Neural cell (in vitro differentiated cells): ENCODE measurements at regions not wholly inside any gene's neighbourhood (a gene's known extent, or its start where the extent isn't known, plus 50 kb on each side); places are given as distances from the start of the nearest gene placed in this dataset.

Experiments
- H2AFZ ChIP-seq: fragments of 200-600, 300-800 bp; sonication (generic), shearing (Covaris generic); 2 replicates; pipeline ENCODE4 v1.6.0; 2014; ENCODE audit warnings: low read depth, mild to moderate bottlenecking, antibody characterized with exemption, low read length, moderate library complexity
- H3F3A ChIP-seq: fragments of 200-600 bp; shearing (Covaris generic); 2 replicates; pipeline ENCODE4 v1.6.1; 2016; ENCODE audit warnings: mild to moderate bottlenecking, moderate library complexity, mixed read lengths, antibody characterized with exemption, low read length; ENCODE audit not compliant: insufficient read depth, poor library complexity, severe bottlenecking
- H3K27ac ChIP-seq: fragments of 200-600, 300-800 bp; sonication (generic), shearing (Covaris generic); 2 replicates; pipeline ENCODE4 v1.5.1; 2014; ENCODE audit warnings: mild to moderate bottlenecking, low read length, moderate library complexity
- H3K27me3 ChIP-seq: fragments of 300-800, 200-600 bp; sonication (generic), shearing (Covaris generic); 2 replicates; pipeline ENCODE4 v1.6.0; 2014; ENCODE audit warnings: mild to moderate bottlenecking, low read depth, low read length, moderate library complexity; ENCODE audit not compliant: insufficient read depth
- H3K36me3 ChIP-seq: fragments of 300-800, 200-600 bp; sonication (generic), shearing (Covaris generic); 2 replicates; pipeline ENCODE4 v1.5.1; 2014; ENCODE audit warnings: mild to moderate bottlenecking, antibody characterized with exemption, low read length, moderate library complexity; ENCODE audit not compliant: insufficient read depth
- H3K4me2 ChIP-seq: fragments of 300-800, 200-600 bp; sonication (generic), shearing (Covaris generic); 2 replicates; pipeline ENCODE4 v1.6.0; 2014; ENCODE audit warnings: mild to moderate bottlenecking, low read length
- H3K4me3 ChIP-seq: fragments of 300-800, 200-600 bp; sonication (generic), shearing (Covaris generic); 2 replicates; pipeline ENCODE4 v1.5.1; 2014; ENCODE audit warnings: mild to moderate bottlenecking, low read length, moderate library complexity
- H3K79me2 ChIP-seq: fragments of 200-600 bp; shearing (Covaris generic); replicated peaks from 2 replicates; pipeline ENCODE4 v1.6.0; 2014; ENCODE audit warnings: mild to moderate bottlenecking, low read length, moderate library complexity; ENCODE audit not compliant: insufficient read depth
- H3K9ac ChIP-seq: fragments of 300-800, 200-600 bp; sonication (generic), shearing (Covaris generic); 2 replicates; pipeline ENCODE4 v1.6.1; 2016; ENCODE audit warnings: mild to moderate bottlenecking, low read length, mixed read lengths
- H3K9me2 ChIP-seq: fragments of 200-600 bp; shearing (Covaris generic); 2 replicates; pipeline ENCODE4 v1.6.1; 2016; ENCODE audit warnings: mild to moderate bottlenecking, low read length, mixed read lengths; ENCODE audit not compliant: insufficient read depth
- H3K9me3 ChIP-seq: fragments of 200-600, 300-800 bp; sonication (generic), shearing (Covaris generic); 2 replicates; pipeline ENCODE4 v1.6.1; 2016; ENCODE audit warnings: mild to moderate bottlenecking, mixed run types, low read length, moderate library complexity, mixed read lengths
- H4K20me1 ChIP-seq: fragments of 200-600 bp; shearing (Covaris generic); 2 replicates; pipeline ENCODE4 v1.6.1; 2016; ENCODE audit warnings: mild to moderate bottlenecking, mixed run types; ENCODE audit not compliant: insufficient read depth
- CTCF ChIP-seq: fragments of 450-650 bp; IDR thresholded peaks from 2 replicates; pipeline ENCODE4 v1.5.1; 2014; ENCODE audit warnings: antibody characterized with exemption, mild to moderate bottlenecking, moderate library complexity; ENCODE audit not compliant: poor library complexity, severe bottlenecking
- EP300 ChIP-seq: fragments of 450-650 bp; conservative IDR thresholded peaks from 2 replicates; pipeline ENCODE4 v1.6.1; 2014; ENCODE audit warnings: antibody characterized with exemption, mild to moderate bottlenecking, moderate library complexity; ENCODE audit not compliant: poor library complexity, severe bottlenecking
- EZH2 ChIP-seq: fragments of 200-600, 300-800 bp; shearing (Covaris generic), sonication (generic); IDR thresholded peaks from 2 replicates; pipeline ENCODE4 v1.6.1; 2014; ENCODE audit warnings: antibody characterized with exemption, low read length, borderline replicate concordance, mild to moderate bottlenecking; ENCODE audit not compliant: insufficient read depth, poor library complexity, severe bottlenecking
- MXI1 ChIP-seq: fragments of 450-650 bp; conservative IDR thresholded peaks from 2 replicates; pipeline ENCODE4 v1.6.1; 2014; ENCODE audit warnings: antibody characterized with exemption, mild to moderate bottlenecking; ENCODE audit not compliant: poor library complexity, severe bottlenecking
- POLR2AphosphoS5 ChIP-seq: IDR thresholded peaks from 2 replicates; pipeline ENCODE4 v1.6.1; 2012
- RAD21 ChIP-seq: fragments of 450-650 bp; conservative IDR thresholded peaks from 2 replicates; pipeline ENCODE4 v1.6.1; 2014; ENCODE audit warnings: antibody characterized with exemption, mild to moderate bottlenecking, moderate library complexity
- REST ChIP-seq: IDR thresholded peaks from 2 replicates; pipeline ENCODE4 v1.6.1; 2012; ENCODE audit warnings: borderline replicate concordance
- SMC3 ChIP-seq: fragments of 450-650 bp; conservative IDR thresholded peaks from 2 replicates; pipeline ENCODE4 v1.6.1; 2014; ENCODE audit warnings: antibody characterized with exemption, mild to moderate bottlenecking, moderate library complexity; ENCODE audit not compliant: poor library complexity
- TAF1 ChIP-seq: IDR thresholded peaks from 2 replicates; pipeline ENCODE4 v1.6.1; 2012; ENCODE audit warnings: low read depth

- H4K20me1 ChIP-seq = no peaks in the 10 kb centered on the region
- TF ChIP-seq RAD21 = no peak
- H3K36me3 ChIP-seq = no peaks in the 10 kb centered on the region
- no peaks in the 10 kb centered on the region for H3K9me3 ChIP-seq
- H3K4me3 ChIP-seq = no peak overlapping the region
- no peaks in the 10 kb centered on the region for H3K27me3 ChIP-seq
- H3K9me2 ChIP-seq = no peaks in the 10 kb centered on the region
- no peak overlapping the region for H3K9ac ChIP-seq
- H2AFZ ChIP-seq = no peak overlapping the region
- H3K27ac ChIP-seq = no peak overlapping the region
- no peaks in the 10 kb centered on the region for H3K79me2 ChIP-seq
- no peak overlapping the region for H3K4me2 ChIP-seq
- H3F3A ChIP-seq = no peaks in the 10 kb centered on the region
These were observed 154.8 kb upstream of the ZFP42 start for GRCh38 chr4:187840814-187841213.

- Histone ChIP-seq H3K9me2 (no peaks in the 10 kb centered on the region), H3K4me2 (no peak overlapping the region), H3K9me3 (no peaks in the 10 kb centered on the region), H3K27ac (no peak overlapping the region), H4K20me1 (no peaks in the 10 kb centered on the region), H2AFZ (no peak overlapping the region), H3K36me3 (no peaks in the 10 kb centered on the region), H3K4me3 (no peak overlapping the region), H3K79me2 (no peaks in the 10 kb centered on the region), H3K27me3 (no peaks in the 10 kb centered on the region), H3F3A (no peaks in the 10 kb centered on the region), H3K9ac (no peak overlapping the region)
- TF ChIP-seq SMC3 (no peak), CTCF (no peak), EZH2 (no peak)
These were observed 145.9 kb upstream of the ZFP42 start for GRCh38 chr4:187849556-187850225.

GRCh38 chr4:187865914-187866313 is 129.7 kb upstream of the ZFP42 start:
- Histone ChIP-seq H3F3A (no peaks in the 10 kb centered on the region), H3K27ac (no peak overlapping the region), H2AFZ (no peak overlapping the region), H3K79me2 (no peaks in the 10 kb centered on the region), H3K36me3 (no peaks in the 10 kb centered on the region), H3K9me2 (no peaks in the 10 kb centered on the region), H3K9ac (no peak overlapping the region), H4K20me1 (no peaks in the 10 kb centered on the region), H3K4me2 (no peak overlapping the region), H3K27me3 (no peaks in the 10 kb centered on the region), H3K4me3 (no peak overlapping the region), H3K9me3 (no peaks in the 10 kb centered on the region)
- TF ChIP-seq SMC3 (no peak), MXI1 (no peak), RAD21 (no peak), EZH2 (no peak), CTCF (no peak), REST (no peak), POLR2AphosphoS5 (no peak), EP300 (no peak), TAF1 (no peak)
